GM18858 (cell line): ENCODE measurements at regions not wholly inside any gene's neighbourhood (a gene's known extent, or its start where the extent isn't known, plus 50 kb on each side); places are given as distances from the start of the nearest gene placed in this dataset.
A peak's percentile ranks its signal among the peaks of the same experiment; 100 is the strongest.
"Not testable (repeated sequence)": the region's sequence is repeated elsewhere in the genome, so short reads cannot be mapped to it uniquely, and the experiment has no call there.

Source experiments
- ATAC-seq: cut with Tn5 transposase; IDR thresholded peaks from one replicate; pipeline ENCODE4 v1.9.1; 2021; ENCODE audit not compliant: unreplicated experiment

GRCh38 chr14:28820677-28821076 is 54.1 kb downstream of the FOXG1 start:
- no peak for ATAC-seq

GRCh38 chr14:28821993-28822392 is 55.4 kb downstream of the FOXG1 start:
- no peak for ATAC-seq

- no peak for ATAC-seq
These were observed 56.7 kb downstream of the FOXG1 start for GRCh38 chr14:28823245-28823644.

- no peak for ATAC-seq
These were observed 63.5 kb downstream of the FOXG1 start for GRCh38 chr14:28830115-28830534.

- peak; percentile 97 for ATAC-seq
These were observed 64.5 kb downstream of the FOXG1 start for GRCh38 chr14:28831126-28831525.

- not testable (repeated sequence) for ATAC-seq
These were observed 76.0 kb downstream of the FOXG1 start for GRCh38 chr14:28842569-28842968.

GRCh38 chr14:28867571-28867970 is 101.0 kb downstream of the FOXG1 start:
- no peak for ATAC-seq

GRCh38 chr14:28870033-28870564 is 103.5 kb downstream of the FOXG1 start:
- no peak for ATAC-seq

GRCh38 chr14:28875934-28876571 is 109.5 kb downstream of the FOXG1 start:
- ATAC-seq = no peak

- ATAC-seq = no peak
These were observed 110.0 kb downstream of the FOXG1 start for GRCh38 chr14:28876572-28876945.

GRCh38 chr14:28877923-28878322 is 111.3 kb downstream of the FOXG1 start:
- no peak for ATAC-seq

GRCh38 chr14:28879573-28879996 is 113.0 kb downstream of the FOXG1 start:
- ATAC-seq = no peak

GRCh38 chr14:28886940-28887339 is 120.4 kb downstream of the FOXG1 start:
- ATAC-seq = no peak

- no peak for ATAC-seq
These were observed 128.8 kb downstream of the FOXG1 start for GRCh38 chr14:28895389-28895788.

GRCh38 chr14:28896337-28896736 is 129.8 kb downstream of the FOXG1 start:
- no peak for ATAC-seq

- no peak for ATAC-seq
These were observed 135.0 kb downstream of the FOXG1 start for GRCh38 chr14:28901631-28902030.

- no peak for ATAC-seq
These were observed 136.3 kb downstream of the FOXG1 start for GRCh38 chr14:28902930-28903329.

- ATAC-seq = no peak
These were observed 144.9 kb downstream of the FOXG1 start for GRCh38 chr14:28911521-28911920.

GRCh38 chr14:28913056-28913455 is 146.5 kb downstream of the FOXG1 start:
- ATAC-seq = no peak

- ATAC-seq = no peak
These were observed 159.5 kb downstream of the FOXG1 start for GRCh38 chr14:28926122-28926521.

- ATAC-seq = no peak
These were observed 165.4 kb downstream of the FOXG1 start for GRCh38 chr14:28931999-28932398.

- ATAC-seq = no peak
These were observed 170.0 kb downstream of the FOXG1 start for GRCh38 chr14:28936601-28937000.

GRCh38 chr14:28941758-28942157 is 175.2 kb downstream of the FOXG1 start:
- no peak for ATAC-seq
